ENCODE measurements at regions not wholly inside any gene's neighbourhood (a gene's known extent, or its start where the extent isn't known, plus 50 kb on each side); places are given as distances from the start of the nearest gene placed in this dataset.

- no peaks in the 10 kb centered on the region for H3K27me3 ChIP-seq (ENCODE audit: control insufficient read depth, insufficient read depth, low read length, poor library complexity, severe bottlenecking)
- no peaks in the 10 kb centered on the region for H3K4me1 Mint-ChIP-seq
- DNase-seq, result no peak
- no peak overlapping the region for H3K27ac ChIP-seq (ENCODE audit: low read depth, low read length)
- H3K27me3 Mint-ChIP-seq (ENCODE audit: insufficient read depth), result peaks cover 4% of the 10 kb centered on the region
- no peak overlapping the region for H3K4me3 ChIP-seq (ENCODE audit: low read length)
- H3K36me3 ChIP-seq (ENCODE audit: control insufficient read depth, insufficient read depth, low read length), result no peaks in the 10 kb centered on the region
- H3K4me3 Mint-ChIP-seq, result no peak overlapping the region
- no peak overlapping the region for H3K27ac Mint-ChIP-seq
- no peaks in the 10 kb centered on the region for H3K9me3 Mint-ChIP-seq
- TF ChIP-seq CTCF (conservative IDR thresholded peaks at IDR 0.05), result no peak
- H3K4me1 ChIP-seq (ENCODE audit: control insufficient read depth, insufficient read depth, low read length), result no peaks in the 10 kb centered on the region
- no peak overlapping the region for H3K9ac ChIP-seq (ENCODE audit: extremely low read depth, low read length, poor library complexity, severe bottlenecking)
- no peaks in the 10 kb centered on the region for H3K9me3 ChIP-seq (ENCODE audit: control insufficient read depth, low read length)
- WGBS, 2 experiments (ENCODE audit: insufficient coverage in 1 of 2, insufficient read length in 1 of 2), result 90% methylated on average over 1 of the region's 1 CpG; no CpG with 5 or more reads in 1 of the 2 experiments
- H3K36me3 Mint-ChIP-seq (ENCODE audit: low read depth), result no peaks in the 10 kb centered on the region
Observed at GRCh38 chr15:61794276-61794675, 266.0 kb downstream of the VPS13C start.

- Mint-ChIP-seq H3K4me3 (no peak overlapping the region), H3K27ac (no peak overlapping the region), H3K9me3 (no peaks in the 10 kb centered on the region), H3K36me3 (ENCODE audit: low read depth) (no peaks in the 10 kb centered on the region), H3K4me1 (peaks cover 4% of the 10 kb centered on the region), H3K27me3 (ENCODE audit: insufficient read depth) (peaks cover 3% of the 10 kb centered on the region)
- Histone ChIP-seq H3K4me1 (ENCODE audit: control insufficient read depth, insufficient read depth, low read length) (no peaks in the 10 kb centered on the region), H3K27me3 (ENCODE audit: control insufficient read depth, insufficient read depth, low read length, poor library complexity, severe bottlenecking) (no peaks in the 10 kb centered on the region), H3K27ac (ENCODE audit: low read depth, low read length) (no peak overlapping the region), H3K9ac (ENCODE audit: extremely low read depth, low read length, poor library complexity, severe bottlenecking) (no peak overlapping the region), H3K4me3 (ENCODE audit: low read length) (no peak overlapping the region), H3K9me3 (ENCODE audit: control insufficient read depth, low read length) (no peaks in the 10 kb centered on the region), H3K36me3 (ENCODE audit: control insufficient read depth, insufficient read depth, low read length) (no peaks in the 10 kb centered on the region)
- DNase-seq, result no peak
- WGBS, 2 experiments (ENCODE audit: insufficient coverage in 1 of 2, insufficient read length in 1 of 2), result 88 to 96% methylated on average over 1 to 4 of the region's 4 CpGs
- no peak for TF ChIP-seq CTCF (conservative IDR thresholded peaks at IDR 0.05)
Observed at GRCh38 chr15:61784734-61785133, 275.5 kb downstream of the VPS13C start.

GRCh38 chr15:61780278-61780980 lies 279.8 kb downstream of the VPS13C start:
- WGBS, 2 experiments (ENCODE audit: insufficient coverage in 1 of 2, insufficient read length in 1 of 2), result 87 to 90% methylated on average over 7 to 8 of the region's 8 CpGs
- Mint-ChIP-seq H3K4me1 (peaks cover 17% of the 10 kb centered on the region), H3K27me3 (ENCODE audit: insufficient read depth) (no peaks in the 10 kb centered on the region), H3K4me3 (no peak overlapping the region), H3K9me3 (no peaks in the 10 kb centered on the region), H3K27ac (no peak overlapping the region), H3K36me3 (ENCODE audit: low read depth) (no peaks in the 10 kb centered on the region)
- Histone ChIP-seq H3K27me3 (ENCODE audit: control insufficient read depth, insufficient read depth, low read length, poor library complexity, severe bottlenecking) (no peaks in the 10 kb centered on the region), H3K4me1 (ENCODE audit: control insufficient read depth, insufficient read depth, low read length) (no peaks in the 10 kb centered on the region), H3K27ac (ENCODE audit: low read depth, low read length) (no peak overlapping the region), H3K9ac (ENCODE audit: extremely low read depth, low read length, poor library complexity, severe bottlenecking) (no peak overlapping the region), H3K9me3 (ENCODE audit: control insufficient read depth, low read length) (no peaks in the 10 kb centered on the region), H3K36me3 (ENCODE audit: control insufficient read depth, insufficient read depth, low read length) (no peaks in the 10 kb centered on the region), H3K4me3 (ENCODE audit: low read length) (no peak overlapping the region)
- no peak for TF ChIP-seq CTCF (conservative IDR thresholded peaks at IDR 0.05)
- DNase-seq, result no peak

All from endodermal cell (in vitro differentiated cells).